GM06990 (cell line): ENCODE measurements at regions not wholly inside any gene's neighbourhood (a gene's known extent, or its start where the extent isn't known, plus 50 kb on each side); places are given as distances from the start of the nearest gene placed in this dataset.

Experiments
- DNase-seq: peaks from one replicate; pipeline ENCODE4 v3.0.0-alpha.2; 2011; ENCODE audit not compliant: insufficient read length; ENCODE audit errors: extremely low read depth
- H3K27me3 ChIP-seq: replicated peaks from 2 replicates; pipeline ENCODE4 v1.6.0; 2011; ENCODE audit warnings: low read length; ENCODE audit not compliant: control insufficient read depth, insufficient read depth
- H3K36me3 ChIP-seq: 2 replicates; pipeline ENCODE4 v1.5.1; 2011; ENCODE audit warnings: low read length; ENCODE audit not compliant: control insufficient read depth, insufficient read depth
- H3K4me3 ChIP-seq: replicated peaks from 2 replicates; pipeline ENCODE4 v1.5.1; 2011; ENCODE audit warnings: low read depth, mild to moderate bottlenecking, control low read depth, low read length
- CTCF ChIP-seq: IDR thresholded peaks from 2 replicates; pipeline ENCODE4 v1.5.1; 2011; ENCODE audit warnings: low read length, control low read depth, mild to moderate bottlenecking, inconsistent platforms; ENCODE audit not compliant: insufficient read depth, poor library complexity, severe bottlenecking

GRCh38 chr4:160983035-160983434, 1180.8 kb downstream of the FSTL5 start:
- Histone ChIP-seq H3K4me3 (no peak overlapping the region), H3K27me3 (no peaks in the 10 kb centered on the region), H3K36me3 (no peaks in the 10 kb centered on the region)
- TF ChIP-seq CTCF, result no peak
- DNase-seq, result no peak

- H3K36me3 ChIP-seq, result no peaks in the 10 kb centered on the region
- TF ChIP-seq CTCF, result no peak
- no peaks in the 10 kb centered on the region for H3K27me3 ChIP-seq
- no peak overlapping the region for H3K4me3 ChIP-seq
- no peak for DNase-seq
Observed at GRCh38 chr4:161002386-161002785, 1161.4 kb downstream of the FSTL5 start.

- no peak for DNase-seq
- Histone ChIP-seq H3K27me3 (no peaks in the 10 kb centered on the region), H3K36me3 (no peaks in the 10 kb centered on the region), H3K4me3 (no peak overlapping the region)
- TF ChIP-seq CTCF, result no peak
Observed at GRCh38 chr4:161003418-161004057, 1160.3 kb downstream of the FSTL5 start.

- DNase-seq, result no peak
- H3K4me3 ChIP-seq, result no peak overlapping the region
- no peaks in the 10 kb centered on the region for H3K27me3 ChIP-seq
- H3K36me3 ChIP-seq, result no peaks in the 10 kb centered on the region
- TF ChIP-seq CTCF, result no peak
Observed at GRCh38 chr4:161005746-161006145, 1158.1 kb downstream of the FSTL5 start.

- TF ChIP-seq CTCF, result no peak
- H3K4me3 ChIP-seq, result no peak overlapping the region
- H3K27me3 ChIP-seq, result no peaks in the 10 kb centered on the region
- no peak for DNase-seq
- no peaks in the 10 kb centered on the region for H3K36me3 ChIP-seq
Observed at GRCh38 chr4:161008527-161008926, 1155.3 kb downstream of the FSTL5 start.

- no peaks in the 10 kb centered on the region for H3K27me3 ChIP-seq
- H3K4me3 ChIP-seq, result no peak overlapping the region
- DNase-seq, result no peak
- TF ChIP-seq CTCF, result no peak
- no peaks in the 10 kb centered on the region for H3K36me3 ChIP-seq
Observed at GRCh38 chr4:161010227-161010626, 1153.6 kb downstream of the FSTL5 start.
